ENCODE measurements at regions not wholly inside any gene's neighbourhood (a gene's known extent, or its start where the extent isn't known, plus 50 kb on each side); places are given as distances from the start of the nearest gene placed in this dataset.

DNA sequence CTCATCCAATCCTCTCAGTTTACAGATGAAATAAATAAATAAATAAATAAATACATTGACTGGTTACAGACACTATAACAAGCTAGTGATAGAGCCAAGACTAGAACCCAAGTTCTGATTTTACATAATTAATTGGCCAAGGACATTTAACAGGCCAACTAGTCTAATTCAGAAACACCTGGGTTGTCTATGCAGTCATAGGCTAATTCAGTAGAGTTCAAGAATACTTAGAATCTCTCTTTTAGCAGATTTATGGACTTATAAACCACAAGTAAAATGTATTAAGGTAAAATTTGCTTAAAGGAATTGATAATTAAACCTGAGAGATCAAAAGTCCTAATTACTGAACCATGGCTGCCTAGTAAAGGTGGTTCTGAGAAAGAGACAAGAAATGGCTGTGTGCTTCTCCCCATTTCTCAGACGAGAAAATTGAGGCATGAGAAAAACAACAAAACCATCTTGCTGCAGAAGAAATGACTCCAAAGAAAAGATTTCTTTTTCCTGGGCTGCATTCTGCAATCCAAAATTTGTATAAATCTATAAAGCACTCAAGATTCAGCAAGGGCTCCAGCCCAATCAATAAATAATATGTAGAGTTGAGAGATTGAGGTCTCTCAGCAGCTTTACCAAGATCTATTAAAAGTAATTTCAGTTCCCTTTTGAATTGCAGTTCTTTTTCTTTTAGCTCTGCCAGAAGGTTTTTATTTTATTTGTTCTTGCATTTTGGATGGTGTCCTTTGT is 98.3 kb downstream of the DUSP10 start:
- no peak for DNase-seq

DNA sequence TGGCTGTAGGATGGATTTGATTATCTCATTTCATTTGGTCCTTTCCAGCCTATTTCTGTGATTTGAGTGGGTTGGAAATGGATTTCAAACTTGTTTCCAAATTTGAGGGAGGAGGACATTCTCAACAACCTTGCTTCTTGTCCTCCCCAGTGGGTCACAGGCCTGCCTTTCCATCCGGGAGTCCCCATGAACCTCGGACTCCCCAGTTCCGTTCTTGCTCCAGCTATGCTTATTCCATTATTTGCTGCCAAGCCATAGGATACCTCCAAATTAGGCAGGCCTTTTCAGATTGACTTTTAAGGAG is 97.8 kb downstream of the DUSP10 start:
- DNase-seq = no peak

DNA sequence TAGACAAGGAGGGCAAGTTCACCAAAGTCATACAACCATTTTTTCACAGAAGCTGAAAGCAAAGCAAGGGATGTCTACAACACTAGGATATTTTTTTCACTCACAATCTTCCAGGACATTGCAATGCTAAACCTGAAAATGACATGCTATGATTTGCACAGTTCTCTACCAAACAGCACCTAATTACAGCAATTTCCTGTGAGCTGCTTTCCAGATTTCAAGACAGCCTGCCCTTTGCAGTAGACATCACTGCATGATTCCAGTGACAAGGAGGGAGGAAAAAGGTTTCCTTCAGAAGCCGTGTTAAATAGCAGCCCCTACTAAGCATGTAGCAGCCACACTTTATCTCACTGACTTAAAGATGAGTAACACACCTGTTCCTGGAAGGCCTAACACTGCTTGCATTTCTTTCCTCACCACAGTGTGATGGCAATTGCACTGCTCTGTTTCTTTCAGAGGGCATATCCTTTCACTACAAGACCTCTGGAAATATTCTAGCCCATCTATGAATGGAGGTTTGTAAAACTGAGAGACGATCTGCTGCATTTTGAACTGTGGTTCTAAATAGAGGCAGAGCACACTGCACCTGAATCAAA is 97.1 kb downstream of the DUSP10 start:
- DNase-seq = no peak

DNA sequence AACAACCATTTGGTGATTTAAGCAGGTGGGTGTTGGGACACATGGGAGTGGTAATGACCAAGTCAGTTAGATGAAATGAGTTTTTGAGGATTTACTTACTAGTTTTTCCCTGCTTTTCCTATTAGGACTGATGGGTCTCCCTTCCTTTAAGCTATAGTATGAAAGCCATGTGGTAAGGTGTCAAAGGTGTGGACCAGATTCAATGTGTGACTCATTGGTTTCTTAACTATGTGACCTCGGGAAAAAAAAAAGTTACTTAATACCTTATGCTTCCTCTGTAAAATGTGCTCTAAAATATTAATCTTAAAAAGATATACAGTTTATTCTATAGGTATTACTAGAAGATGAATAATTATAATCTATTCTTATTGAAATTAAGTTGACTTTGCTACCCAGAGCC is 93.7 kb downstream of the DUSP10 start:
- DNase-seq = no peak
